ENCODE measurements at regions not wholly inside any gene's neighbourhood (a gene's known extent, or its start where the extent isn't known, plus 50 kb on each side); places are given as distances from the start of the nearest gene placed in this dataset.

DNA sequence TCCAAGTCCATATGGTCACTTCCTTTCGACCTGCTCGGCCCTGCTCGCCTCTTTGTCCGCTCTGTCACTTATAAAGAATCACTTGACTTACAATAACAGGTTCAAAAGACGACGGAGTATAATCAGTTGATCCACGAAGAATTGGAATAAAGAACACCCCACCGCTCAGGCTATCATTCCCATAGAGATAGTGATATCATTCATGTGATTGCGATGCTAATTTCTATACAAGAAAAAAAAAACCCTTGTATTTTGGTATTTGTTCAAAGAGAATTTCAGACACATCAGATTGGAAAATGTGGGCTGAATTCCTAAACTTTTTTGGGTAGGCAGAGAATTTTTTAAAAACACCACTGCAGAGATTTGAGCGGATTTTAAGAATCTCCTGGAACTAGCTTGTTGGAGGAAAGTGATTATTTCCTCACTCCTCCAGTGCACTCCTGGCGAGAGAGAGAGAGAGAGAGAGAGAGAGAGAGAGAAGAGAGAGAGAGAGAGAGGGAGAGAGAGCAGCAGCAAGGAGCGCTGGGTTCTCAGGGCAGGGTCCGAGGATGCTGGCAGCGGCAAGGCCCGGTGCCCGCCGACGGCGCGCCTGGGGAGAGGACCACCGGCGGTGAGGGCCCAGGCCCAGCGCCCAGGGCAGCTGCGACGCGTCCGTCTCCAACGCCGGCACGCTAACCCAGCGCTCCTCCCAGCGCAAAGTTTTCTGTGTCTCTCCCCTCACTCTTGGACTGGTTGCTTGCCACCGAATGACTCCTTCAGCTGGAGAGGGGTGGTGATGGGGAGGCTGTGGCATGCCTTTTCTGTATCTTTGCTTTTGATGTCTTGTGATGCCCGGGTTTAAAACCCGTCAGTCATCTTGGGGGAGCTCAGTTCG is 149.0 kb upstream of the ZNF536 start:
- CTCF ChIA-PET (ENCODE audit: partially characterized antibody), result interaction anchor here (0.6 to 1.3 kb wide), 15 partner anchors 13 to 355 kb away, joined by 3 to 4 read pairs (median 3); no protein-coding TSS in a partner anchor
- WGBS, 2 experiments (ENCODE audit: extremely low coverage in 1 of 2, insufficient coverage in 1 of 2, insufficient read length in 1 of 2, insufficient replicate concordance in 2 of 2, low coverage in 1 of 2, low lambda C conversion rate in 2 of 2, missing lambda C conversion rate in 1 of 2), result 4% methylated on average over 30 of the region's 36 CpGs; no CpG with 5 or more reads in 1 of the 2 experiments
- POLR2A ChIA-PET (ENCODE audit: partially characterized antibody), result interaction anchor here (0.6 to 1.1 kb wide), 3 partner anchors 13 to 410 kb away, joined by 3 to 4 read pairs (median 4); no protein-coding TSS in a partner anchor

More for the DNA sequence above, 149.0 kb upstream of the ZNF536 start:
- peak in 1 of 2 experiments; percentile 67 for DNase-seq (ENCODE audit: low read depth in 1 of 2, low spot score in 2 of 2)
- Histone ChIP-seq H4K91ac (replicated peaks; ENCODE audit: insufficient read length, low read length) (no peak overlapping the region), H3K14ac (ENCODE audit: insufficient read length) (no peak overlapping the region), H3K79me1 (ENCODE audit: low read depth, low read length) (no peaks in the 10 kb centered on the region), H3K9ac (replicated peaks in 1 of 4; ENCODE audit: extremely low read depth in 1 of 4, low read depth in 3 of 4, low read length in 3 of 4) (no peak overlapping the region), H2AK5ac (ENCODE audit: low read depth, low read length) (no peak overlapping the region), H3K23ac (ENCODE audit: insufficient read length) (no peak overlapping the region), H3K4me3 (ENCODE audit: extremely low read depth in 1 of 4, insufficient read depth in 2 of 4, low read depth in 3 of 4, low read length in 4 of 4) (peak overlapping the region; percentile 34 to 77 (median 42); a peak in 7 of 8 replicates), H3K4ac (replicated peaks; ENCODE audit: insufficient read length, low read depth, low read length) (no peak overlapping the region), H2BK20ac (ENCODE audit: low read length) (no peak overlapping the region), H3K4me1 (replicated peaks in 1 of 4; ENCODE audit: control insufficient read depth in 3 of 4, insufficient read depth in 4 of 4, low read length in 3 of 4) (peaks cover 0 to 17% (median 10%) of the 10 kb centered on the region in 4 experiments), H3K36me3 (ENCODE audit: control insufficient read depth in 2 of 4, insufficient read depth in 4 of 4, low read length in 3 of 4) (no peaks in the 10 kb centered on the region), H3K27me3 (replicated peaks in 1 of 4; ENCODE audit: control insufficient read depth in 3 of 4, extremely low read depth in 1 of 4, insufficient read depth in 3 of 4, low read length in 3 of 4) (peaks cover 23 to 57% (median 57%) of the 10 kb centered on the region in 4 experiments), H2AFZ (ENCODE audit: low read length) (no peak overlapping the region), H2BK120ac (replicated peaks; ENCODE audit: low read depth, low read length) (no peak overlapping the region), H3K56ac (replicated peaks; ENCODE audit: insufficient read length, low read depth, low read length) (no peak overlapping the region), H2BK5ac (ENCODE audit: low read depth, low read length) (no peak overlapping the region), H3K18ac (ENCODE audit: extremely low read depth, low read length) (no peak overlapping the region; the same call in 1 of the 2 replicates), H4K5ac (ENCODE audit: insufficient read length, low read depth, low read length) (no peak overlapping the region), H3K27ac (ENCODE audit: low read depth, low read length) (no peak overlapping the region), H2BK12ac (ENCODE audit: low read depth, low read length) (no peak overlapping the region), H3K9me3 (ENCODE audit: insufficient read depth in 2 of 2, low read depth in 1 of 2, low read length in 1 of 2) (no peaks in the 10 kb centered on the region), H2BK15ac (ENCODE audit: low read length) (no peak overlapping the region), H4K20me1 (replicated peaks in 1 of 2; ENCODE audit: control insufficient read depth in 1 of 2, insufficient read depth in 2 of 2, low read length in 2 of 2) (peaks cover 0 to 2% of the 10 kb centered on the region in 2 experiments), H3K79me2 (ENCODE audit: control insufficient read depth in 1 of 2, insufficient read depth in 2 of 2, low read length in 2 of 2) (no peaks in the 10 kb centered on the region), H3K4me2 (ENCODE audit: insufficient read depth in 1 of 2, low read depth in 2 of 2, low read length in 2 of 2) (peak overlapping the region; percentile 80 to 85), H4K8ac (ENCODE audit: extremely low read depth, insufficient read depth, low read length) (no peak overlapping the region), H3K23me2 (ENCODE audit: low read depth, low read length) (peaks cover 17% of the 10 kb centered on the region; the same call in 1 of the 2 replicates)
- FAIRE-seq, result no peak

Data from H1 (cell line).